GM23338 (cell line): ENCODE measurements at regions not wholly inside any gene's neighbourhood (a gene's known extent, or its start where the extent isn't known, plus 50 kb on each side); places are given as distances from the start of the nearest gene placed in this dataset.

Source experiments
- ATAC-seq: fragments of 200-7000 bp; cut with Tn5 transposase; 3 replicates; pipeline ENCODE4 v1.9.1; 2020
- DNase-seq: peaks from one replicate; pipeline ENCODE4 v3.0.0-alpha.2; 2015; ENCODE audit warnings: low spot score
- H2AFZ ChIP-seq: fragments of 200-600 bp; sonication (generic); 2 replicates; pipeline ENCODE4 v1.8.0; 2016; ENCODE audit warnings: antibody characterized with exemption, mild to moderate bottlenecking, moderate library complexity
- H3F3A ChIP-seq: fragments of 200-600 bp; sonication (generic); replicated peaks from 2 replicates; pipeline ENCODE4 v1.8.0; 2017; ENCODE audit warnings: antibody characterized with exemption, mixed run types, low read depth
- H3K27ac ChIP-seq: fragments of 200-600 bp; sonication (generic); 2 replicates; pipeline ENCODE4 v1.6.1; 2016; ENCODE audit warnings: low read depth
- H3K27me3 ChIP-seq: fragments of 200-600 bp; sonication (generic); 2 replicates; pipeline ENCODE4 v1.8.0; 2016; ENCODE audit warnings: mild to moderate bottlenecking, mixed run types, moderate library complexity; ENCODE audit not compliant: insufficient read depth
- H3K36me3 ChIP-seq: fragments of 200-600 bp; sonication (generic); 2 replicates; pipeline ENCODE4 v1.8.0; 2016; ENCODE audit warnings: mild to moderate bottlenecking; ENCODE audit not compliant: insufficient read depth
- H3K4me1 ChIP-seq: fragments of 200-600 bp; sonication (generic); 2 replicates; pipeline ENCODE4 v1.8.0; 2016; ENCODE audit warnings: mild to moderate bottlenecking, moderate library complexity; ENCODE audit not compliant: insufficient read depth
- H3K4me2 ChIP-seq: fragments of 200-600 bp; sonication (generic); 2 replicates; pipeline ENCODE4 v1.7.1; 2017; ENCODE audit warnings: mixed run types
- H3K4me3 ChIP-seq: fragments of 200-600 bp; sonication (generic); 2 replicates; pipeline ENCODE4 v1.6.1; 2016; ENCODE audit warnings: mixed run types
- H3K79me2 ChIP-seq: fragments of 200-600 bp; sonication (generic); replicated peaks from 2 replicates; pipeline ENCODE4 v1.8.0; 2017; ENCODE audit warnings: mild to moderate bottlenecking; ENCODE audit not compliant: insufficient read depth
- H3K9me2 ChIP-seq: fragments of 200-600 bp; sonication (generic); 2 replicates; pipeline ENCODE4 v1.8.0; 2017; ENCODE audit not compliant: insufficient read depth
- H4K20me1 ChIP-seq: fragments of 200-600 bp; sonication (generic); replicated peaks from 2 replicates; pipeline ENCODE4 v1.8.0; 2017; ENCODE audit warnings: mild to moderate bottlenecking; ENCODE audit not compliant: insufficient read depth
- H3K27ac Mint-ChIP-seq: 2 replicates; pipeline ENCODE4 v1.8.0; 2020; ENCODE audit warnings: inconsistent platforms, mild to moderate bottlenecking, moderate library complexity, mixed read lengths
- H3K27me3 Mint-ChIP-seq: 3 replicates; pipeline ENCODE4 v1.8.0; 2022; ENCODE audit warnings: low read depth, mild to moderate bottlenecking, moderate library complexity, mixed read lengths, inconsistent platforms; ENCODE audit not compliant: insufficient read depth, poor library complexity
- H3K36me3 Mint-ChIP-seq: 3 replicates; pipeline ENCODE4 v1.8.0; 2021; ENCODE audit warnings: low read depth, mild to moderate bottlenecking, inconsistent platforms, moderate library complexity, mixed read lengths
- H3K4me1 Mint-ChIP-seq: 3 replicates; pipeline ENCODE4 v1.8.0; 2020; ENCODE audit warnings: mild to moderate bottlenecking, inconsistent platforms, mixed read lengths
- H3K4me3 Mint-ChIP-seq: 3 replicates; pipeline ENCODE4 v1.8.0; 2021; ENCODE audit warnings: moderate library complexity, mild to moderate bottlenecking, inconsistent platforms, mixed read lengths
- H3K9me3 Mint-ChIP-seq: 3 replicates; pipeline ENCODE4 v1.8.0; 2020; ENCODE audit warnings: moderate library complexity, mild to moderate bottlenecking, inconsistent platforms, mixed read lengths
- CREB1 ChIP-seq: fragments of 250-450 bp; sonication (Bioruptor Pico); IDR thresholded peaks from 2 replicates; pipeline ENCODE4 v1.5.0; 2020; ENCODE audit warnings: low read depth, mild to moderate bottlenecking, moderate library complexity
- EZH2 ChIP-seq: fragments of 200-600 bp; sonication (generic); IDR thresholded peaks from one replicate; pipeline ENCODE4 v1.8.0; 2017; ENCODE audit warnings: antibody characterized with exemption, mild to moderate bottlenecking, low read depth; ENCODE audit not compliant: unreplicated experiment
- EZH2phosphoT487 ChIP-seq: fragments of 200-600 bp; sonication (generic); IDR thresholded peaks from one replicate; pipeline ENCODE4 v1.8.1; 2018; ENCODE audit warnings: antibody characterized with exemption; ENCODE audit not compliant: unreplicated experiment
- JUNB ChIP-seq: IDR thresholded peaks from one replicate; pipeline ENCODE4 v1.6.1; 2016; ENCODE audit warnings: antibody characterized with exemption; ENCODE audit not compliant: unreplicated experiment
- NANOG ChIP-seq: IDR thresholded peaks from 2 replicates; pipeline ENCODE4 v1.6.1; 2016; ENCODE audit warnings: antibody characterized with exemption, borderline replicate concordance
- POLR2AphosphoS5 ChIP-seq: IDR thresholded peaks from 2 replicates; pipeline ENCODE4 v1.6.1; 2016; ENCODE audit warnings: antibody characterized with exemption, low read depth
- ZNF114 ChIP-seq: fragments of 250-450 bp; sonication (Bioruptor Pico); IDR thresholded peaks from 2 replicates; pipeline ENCODE4 v1.5.0; 2020; ENCODE audit warnings: mild to moderate bottlenecking, moderate library complexity
- ZNF331 ChIP-seq: fragments of 250-450 bp; sonication (Bioruptor Pico); IDR thresholded peaks from 2 replicates; pipeline ENCODE4 v1.5.0; 2020; ENCODE audit warnings: low read depth, mild to moderate bottlenecking, moderate library complexity
- TF ChIP-seq, protein P1 (sequence below): IDR thresholded peaks from one replicate; pipeline ENCODE4 v1.6.1; 2018; ENCODE audit warnings: antibody characterized with exemption; ENCODE audit not compliant: unreplicated experiment
- TF ChIP-seq, protein P2 (sequence below): IDR thresholded peaks from 2 replicates; pipeline ENCODE4 v1.6.1; 2016; ENCODE audit warnings: antibody characterized with exemption

DNA sequence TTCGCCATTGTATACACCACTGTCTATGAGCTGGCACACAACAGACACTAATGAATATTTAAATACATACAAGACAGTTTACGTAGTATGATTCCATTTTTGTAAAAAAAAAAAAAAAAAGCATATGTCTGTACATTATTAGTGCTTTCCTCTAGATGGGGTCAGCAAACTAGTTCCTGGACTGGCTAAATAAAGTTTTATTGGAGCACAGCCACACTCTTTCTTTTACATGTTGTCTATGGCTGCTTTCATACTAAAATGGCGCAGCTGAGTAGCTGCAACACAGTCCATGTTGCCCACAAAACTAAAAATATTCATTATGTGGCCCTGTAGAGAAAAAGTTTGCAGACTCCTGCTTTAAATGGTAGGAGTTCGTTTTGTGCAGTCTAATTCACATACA is 70.7 kb upstream of the FRMD4B start (continued):
- TF ChIP-seq, protein P1, sequence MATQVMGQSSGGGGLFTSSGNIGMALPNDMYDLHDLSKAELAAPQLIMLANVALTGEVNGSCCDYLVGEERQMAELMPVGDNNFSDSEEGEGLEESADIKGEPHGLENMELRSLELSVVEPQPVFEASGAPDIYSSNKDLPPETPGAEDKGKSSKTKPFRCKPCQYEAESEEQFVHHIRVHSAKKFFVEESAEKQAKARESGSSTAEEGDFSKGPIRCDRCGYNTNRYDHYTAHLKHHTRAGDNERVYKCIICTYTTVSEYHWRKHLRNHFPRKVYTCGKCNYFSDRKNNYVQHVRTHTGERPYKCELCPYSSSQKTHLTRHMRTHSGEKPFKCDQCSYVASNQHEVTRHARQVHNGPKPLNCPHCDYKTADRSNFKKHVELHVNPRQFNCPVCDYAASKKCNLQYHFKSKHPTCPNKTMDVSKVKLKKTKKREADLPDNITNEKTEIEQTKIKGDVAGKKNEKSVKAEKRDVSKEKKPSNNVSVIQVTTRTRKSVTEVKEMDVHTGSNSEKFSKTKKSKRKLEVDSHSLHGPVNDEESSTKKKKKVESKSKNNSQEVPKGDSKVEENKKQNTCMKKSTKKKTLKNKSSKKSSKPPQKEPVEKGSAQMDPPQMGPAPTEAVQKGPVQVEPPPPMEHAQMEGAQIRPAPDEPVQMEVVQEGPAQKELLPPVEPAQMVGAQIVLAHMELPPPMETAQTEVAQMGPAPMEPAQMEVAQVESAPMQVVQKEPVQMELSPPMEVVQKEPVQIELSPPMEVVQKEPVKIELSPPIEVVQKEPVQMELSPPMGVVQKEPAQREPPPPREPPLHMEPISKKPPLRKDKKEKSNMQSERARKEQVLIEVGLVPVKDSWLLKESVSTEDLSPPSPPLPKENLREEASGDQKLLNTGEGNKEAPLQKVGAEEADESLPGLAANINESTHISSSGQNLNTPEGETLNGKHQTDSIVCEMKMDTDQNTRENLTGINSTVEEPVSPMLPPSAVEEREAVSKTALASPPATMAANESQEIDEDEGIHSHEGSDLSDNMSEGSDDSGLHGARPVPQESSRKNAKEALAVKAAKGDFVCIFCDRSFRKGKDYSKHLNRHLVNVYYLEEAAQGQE: no peak
- TF ChIP-seq JUNB (no peak), POLR2AphosphoS5 (no peak)
- TF ChIP-seq, protein P2, sequence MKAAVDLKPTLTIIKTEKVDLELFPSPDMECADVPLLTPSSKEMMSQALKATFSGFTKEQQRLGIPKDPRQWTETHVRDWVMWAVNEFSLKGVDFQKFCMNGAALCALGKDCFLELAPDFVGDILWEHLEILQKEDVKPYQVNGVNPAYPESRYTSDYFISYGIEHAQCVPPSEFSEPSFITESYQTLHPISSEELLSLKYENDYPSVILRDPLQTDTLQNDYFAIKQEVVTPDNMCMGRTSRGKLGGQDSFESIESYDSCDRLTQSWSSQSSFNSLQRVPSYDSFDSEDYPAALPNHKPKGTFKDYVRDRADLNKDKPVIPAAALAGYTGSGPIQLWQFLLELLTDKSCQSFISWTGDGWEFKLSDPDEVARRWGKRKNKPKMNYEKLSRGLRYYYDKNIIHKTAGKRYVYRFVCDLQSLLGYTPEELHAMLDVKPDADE: no peak

DNA sequence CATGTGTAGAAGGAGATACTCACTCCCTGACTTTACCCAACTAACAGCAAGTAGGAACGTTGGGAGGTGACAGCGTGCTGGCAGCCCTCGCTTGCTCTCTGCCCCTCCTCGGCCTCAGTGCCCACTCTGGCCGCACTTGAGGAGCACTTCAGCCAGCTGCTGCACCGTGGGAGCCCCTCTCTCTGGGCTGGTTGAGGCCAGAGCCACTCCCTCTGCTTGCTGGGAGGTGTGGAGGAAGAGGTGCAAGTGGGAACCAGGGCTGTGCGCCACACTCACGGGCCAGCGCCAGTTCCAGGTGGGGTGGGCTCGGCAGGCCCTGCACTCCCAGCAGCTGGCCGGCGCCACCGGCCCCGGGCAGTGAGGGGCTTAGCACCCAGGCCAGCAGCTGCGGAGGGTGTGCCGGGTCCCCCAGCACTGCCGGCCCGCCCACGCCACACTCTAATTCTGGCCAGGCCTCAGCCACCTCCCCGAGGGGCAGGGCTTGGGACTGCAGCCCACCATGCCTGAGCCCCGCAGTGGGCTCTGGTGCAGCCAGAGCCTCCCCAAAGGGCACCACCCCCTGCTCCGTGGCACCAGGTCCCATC is 68.4 kb upstream of the FRMD4B start:
- Histone ChIP-seq H3K36me3 (no peaks in the 10 kb centered on the region), H3K27me3 (no peaks in the 10 kb centered on the region), H3F3A (no peaks in the 10 kb centered on the region), H3K4me1 (no peaks in the 10 kb centered on the region), H3K4me2 (no peak overlapping the region), H3K27ac (no peak overlapping the region), H3K4me3 (no peak overlapping the region), H4K20me1 (no peaks in the 10 kb centered on the region), H2AFZ (no peak overlapping the region), H3K79me2 (no peaks in the 10 kb centered on the region), H3K9me2 (no peaks in the 10 kb centered on the region)
- peaks cover 3% of the 10 kb centered on the region; the same call in 1 of the 3 replicates for H3K4me1 Mint-ChIP-seq
- DNase-seq: no peak
- no peak for ATAC-seq
- H3K36me3 Mint-ChIP-seq: no peaks in the 10 kb centered on the region
- H3K9me3 Mint-ChIP-seq: no peaks in the 10 kb centered on the region
- H3K27me3 Mint-ChIP-seq: peaks cover 2% of the 10 kb centered on the region
- no peak overlapping the region for H3K27ac Mint-ChIP-seq
- H3K4me3 Mint-ChIP-seq: no peak overlapping the region
- no peak for TF ChIP-seq POLR2AphosphoS5
- no peak for TF ChIP-seq CREB1 (CRISPR knock-in tag)
- TF ChIP-seq ZNF114: no peak
- TF ChIP-seq, protein P2: no peak
- no peak for TF ChIP-seq ZNF331 (CRISPR knock-in tag)
- TF ChIP-seq, protein P1: no peak
- TF ChIP-seq EZH2phosphoT487: no peak
- TF ChIP-seq JUNB: no peak
- no peak for TF ChIP-seq EZH2
- no peak for TF ChIP-seq NANOG
